Superior temporal gyrus (tissue), 1 donor: ENCODE measurements at regions not wholly inside any gene's neighbourhood (a gene's known extent, or its start where the extent isn't known, plus 50 kb on each side); places are given as distances from the start of the nearest gene placed in this dataset.

Source experiments
- DNase-seq: peaks from one replicate; pipeline ENCODE4 v3.0.0-alpha.2; 2016; ENCODE audit errors: extremely low spot score

DNA sequence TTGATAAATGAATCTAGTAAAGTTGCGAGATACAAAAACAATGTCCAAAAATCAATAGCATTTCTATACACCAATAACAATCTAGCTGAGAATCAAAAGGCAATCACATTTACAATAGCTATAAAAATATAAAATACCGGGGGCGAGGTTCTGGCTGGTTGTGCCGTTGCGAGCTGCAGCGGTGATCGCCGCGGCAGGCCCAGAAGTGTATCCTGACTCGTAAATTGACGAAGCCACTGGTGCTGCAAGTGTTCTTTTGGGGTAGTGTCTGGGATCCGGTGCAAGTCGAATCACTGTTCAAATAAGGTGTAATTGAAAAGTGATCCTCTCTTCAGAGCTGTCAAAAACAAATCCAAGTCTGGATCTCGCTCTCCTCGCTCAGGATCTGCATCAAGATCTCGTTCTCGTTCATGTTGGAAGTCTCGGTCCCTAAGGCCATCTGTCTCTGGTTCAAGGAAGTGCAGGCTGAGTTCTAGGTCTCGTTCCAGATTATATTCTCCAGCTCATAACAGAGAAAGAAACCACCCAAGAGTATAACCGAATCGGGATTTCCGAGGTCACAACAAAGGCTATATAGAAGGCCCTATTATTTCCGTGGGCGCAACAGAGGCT lies 80.1 kb upstream of the STT3B start:
- no peak for DNase-seq

DNA sequence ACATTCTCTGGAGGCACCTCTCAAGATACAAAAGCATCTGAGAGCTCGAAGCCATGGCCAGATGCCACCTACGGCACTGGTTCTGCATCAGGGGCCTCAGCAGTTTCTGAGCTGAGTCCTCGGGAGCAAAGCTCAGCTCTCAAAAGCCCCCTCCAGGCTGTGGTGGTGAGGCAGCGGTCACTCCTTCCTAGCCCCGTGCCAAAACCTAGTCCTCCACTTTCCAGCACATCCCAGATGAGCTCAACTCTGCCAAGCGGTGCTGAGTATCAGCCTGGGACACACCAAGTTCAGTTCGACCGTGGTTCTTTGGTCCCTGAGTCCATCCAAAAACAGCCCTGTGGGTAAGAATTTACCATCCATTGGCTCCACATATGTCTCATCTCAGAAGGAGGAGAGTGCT lies 79.3 kb upstream of the STT3B start:
- no peak for DNase-seq

DNA sequence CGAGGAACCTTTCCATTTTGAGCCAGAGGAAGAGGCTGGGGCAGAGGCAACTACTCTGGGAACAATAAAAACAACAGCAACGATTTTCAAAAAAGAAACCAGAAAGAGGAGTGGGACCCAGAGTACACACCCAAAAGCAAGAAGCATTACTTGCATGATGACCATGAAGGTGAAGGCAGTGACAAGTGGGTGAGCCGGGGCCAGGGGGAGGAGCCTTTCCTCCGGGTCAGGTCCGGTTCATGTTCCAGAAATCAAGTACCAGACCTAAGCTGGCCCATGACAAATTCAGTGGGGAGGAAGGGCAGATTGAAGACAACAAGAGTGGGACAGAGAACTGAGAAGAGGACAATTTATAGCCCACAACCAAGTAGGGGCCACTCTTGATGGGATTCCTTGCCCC lies 77.2 kb upstream of the STT3B start:
- no peak for DNase-seq

DNA sequence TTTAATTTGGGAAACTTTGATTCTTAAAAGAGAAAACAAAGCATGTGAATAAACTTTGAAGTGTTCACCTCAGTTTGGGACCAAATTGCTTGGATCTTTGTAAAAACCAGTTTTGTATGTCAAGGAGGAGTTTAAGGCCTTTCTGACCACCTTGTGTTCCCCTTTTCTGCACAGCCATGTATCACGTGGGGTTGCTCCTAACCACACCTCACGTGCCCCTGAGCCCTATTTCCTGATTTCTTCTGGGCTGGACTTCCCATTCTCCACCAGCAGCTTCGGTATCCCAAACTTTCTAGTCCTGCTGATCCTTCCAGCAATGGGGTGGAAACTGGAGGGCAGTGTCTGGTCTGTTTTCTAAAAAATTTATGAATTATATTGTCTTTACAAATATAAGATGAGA lies 76.4 kb upstream of the STT3B start:
- no peak for DNase-seq

DNA sequence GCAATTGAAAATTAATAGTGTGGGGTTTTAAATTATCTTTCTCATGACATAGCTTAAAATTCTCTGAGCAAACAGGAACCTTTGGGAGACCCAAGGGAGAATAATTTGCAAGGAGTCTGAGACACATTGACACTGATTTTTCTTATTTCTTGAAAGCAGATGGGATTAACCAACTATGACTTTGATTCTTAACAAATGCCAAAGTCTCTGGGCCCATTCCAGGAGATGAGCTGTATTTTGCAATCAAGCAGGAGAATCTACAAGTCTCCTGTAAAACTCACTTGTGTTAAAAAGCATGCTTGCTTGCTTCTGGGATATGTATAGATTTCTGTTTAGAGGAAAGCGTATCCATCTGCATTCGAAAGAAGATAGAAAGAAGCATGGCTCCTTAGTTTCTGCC lies 71.3 kb upstream of the STT3B start:
- no peak for DNase-seq

DNA sequence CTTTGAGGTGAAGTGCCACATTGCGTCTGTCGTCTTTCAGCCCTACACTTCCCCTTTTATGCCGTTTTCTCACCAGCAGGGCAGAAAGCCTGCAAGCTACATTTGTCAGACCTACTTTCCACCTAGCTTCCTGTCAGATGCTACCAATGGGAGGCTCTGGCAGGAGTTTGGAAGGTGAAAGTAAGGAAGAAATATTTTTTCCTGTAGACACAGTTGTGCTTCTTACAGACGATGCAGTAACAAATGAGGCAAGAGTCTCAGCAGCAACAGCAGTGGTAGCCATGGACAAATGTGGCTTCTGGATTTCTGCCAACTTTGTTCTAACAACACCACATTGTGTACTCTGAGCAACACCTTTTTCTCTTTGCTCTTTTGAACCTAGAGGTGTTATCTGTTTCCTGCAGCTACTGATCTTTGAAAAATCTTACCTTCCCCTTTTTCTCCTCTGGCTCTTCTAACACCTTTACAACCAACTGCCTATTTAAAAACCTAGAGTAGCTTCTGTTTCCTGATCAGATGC lies 70.6 kb upstream of the STT3B start:
- no peak for DNase-seq

DNA sequence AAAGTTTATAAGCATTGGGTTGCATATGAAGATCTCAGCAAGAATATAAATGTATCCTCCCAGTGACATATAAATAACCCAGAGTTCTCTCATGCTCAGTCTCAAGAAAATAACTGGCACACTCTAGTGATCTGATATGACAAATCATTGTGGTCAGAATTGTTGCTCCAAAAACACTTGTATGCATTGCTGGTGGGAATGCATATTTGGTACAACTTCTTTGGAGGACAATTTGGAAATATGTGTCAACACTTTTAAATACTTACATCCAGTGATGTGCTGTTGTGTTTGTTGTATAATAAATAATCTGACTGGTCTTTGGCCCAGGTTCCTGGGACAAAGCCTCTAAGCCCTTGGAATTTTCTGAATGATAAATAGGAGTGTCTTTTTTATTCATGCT lies 66.7 kb upstream of the STT3B start:
- no peak for DNase-seq

DNA sequence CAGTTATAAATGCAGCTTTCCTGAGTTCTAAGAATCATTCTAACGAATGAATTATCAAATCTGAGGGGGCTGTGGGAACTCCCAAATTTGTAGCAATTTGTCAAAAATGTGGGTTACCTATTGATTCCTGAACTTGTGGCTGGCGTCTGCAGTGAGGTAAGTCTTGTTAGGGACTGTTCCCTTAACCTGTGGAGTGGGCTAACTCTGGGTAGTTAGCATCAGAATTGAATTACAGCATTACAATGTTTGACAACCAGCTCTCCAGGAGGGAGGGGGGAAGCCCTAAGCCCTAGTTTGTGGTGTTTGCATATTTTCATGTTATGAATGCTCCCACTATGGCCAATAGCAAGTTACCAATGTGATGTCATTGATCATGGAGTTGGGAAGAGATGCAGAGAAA lies 65.9 kb upstream of the STT3B start:
- DNase-seq: no peak

DNA sequence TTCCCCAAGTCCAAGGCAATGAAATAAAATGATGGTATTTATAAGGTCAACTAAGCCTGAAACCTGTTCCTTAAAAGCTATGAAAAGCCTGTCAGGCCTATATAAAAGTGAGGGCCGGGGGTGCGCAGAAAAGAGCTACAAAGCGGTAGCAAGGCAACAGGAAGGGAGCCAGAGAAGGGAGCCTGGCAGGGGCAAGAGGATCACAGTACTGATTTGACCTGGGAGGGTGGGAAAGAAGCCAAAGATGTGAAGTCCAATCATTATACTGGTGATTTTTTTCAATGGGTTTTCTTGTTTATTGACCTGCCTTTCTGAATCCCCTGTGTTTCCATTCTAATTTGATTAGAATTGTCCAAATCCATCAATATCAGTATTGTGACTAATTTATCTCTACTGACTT lies 64.3 kb upstream of the STT3B start:
- no peak for DNase-seq

DNA sequence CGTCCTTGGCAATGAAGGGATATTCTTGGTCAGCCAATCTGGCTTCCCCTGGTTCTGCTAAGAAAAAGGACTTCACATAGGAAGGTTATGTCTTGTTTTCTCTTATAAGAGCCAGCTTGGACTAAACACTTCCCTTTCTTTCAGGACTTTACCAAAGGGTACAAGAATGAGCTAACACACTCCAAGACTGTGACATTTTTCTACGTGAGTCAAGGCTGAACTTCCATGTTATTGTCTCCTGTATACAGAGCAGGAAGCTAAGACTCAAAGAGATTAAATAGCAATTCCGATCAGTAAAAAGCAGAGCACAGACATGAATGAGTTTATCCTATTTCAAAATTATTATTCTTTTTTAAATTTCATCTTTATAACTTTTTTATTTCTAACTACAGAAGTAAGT lies 63.3 kb upstream of the STT3B start:
- DNase-seq: no peak

DNA sequence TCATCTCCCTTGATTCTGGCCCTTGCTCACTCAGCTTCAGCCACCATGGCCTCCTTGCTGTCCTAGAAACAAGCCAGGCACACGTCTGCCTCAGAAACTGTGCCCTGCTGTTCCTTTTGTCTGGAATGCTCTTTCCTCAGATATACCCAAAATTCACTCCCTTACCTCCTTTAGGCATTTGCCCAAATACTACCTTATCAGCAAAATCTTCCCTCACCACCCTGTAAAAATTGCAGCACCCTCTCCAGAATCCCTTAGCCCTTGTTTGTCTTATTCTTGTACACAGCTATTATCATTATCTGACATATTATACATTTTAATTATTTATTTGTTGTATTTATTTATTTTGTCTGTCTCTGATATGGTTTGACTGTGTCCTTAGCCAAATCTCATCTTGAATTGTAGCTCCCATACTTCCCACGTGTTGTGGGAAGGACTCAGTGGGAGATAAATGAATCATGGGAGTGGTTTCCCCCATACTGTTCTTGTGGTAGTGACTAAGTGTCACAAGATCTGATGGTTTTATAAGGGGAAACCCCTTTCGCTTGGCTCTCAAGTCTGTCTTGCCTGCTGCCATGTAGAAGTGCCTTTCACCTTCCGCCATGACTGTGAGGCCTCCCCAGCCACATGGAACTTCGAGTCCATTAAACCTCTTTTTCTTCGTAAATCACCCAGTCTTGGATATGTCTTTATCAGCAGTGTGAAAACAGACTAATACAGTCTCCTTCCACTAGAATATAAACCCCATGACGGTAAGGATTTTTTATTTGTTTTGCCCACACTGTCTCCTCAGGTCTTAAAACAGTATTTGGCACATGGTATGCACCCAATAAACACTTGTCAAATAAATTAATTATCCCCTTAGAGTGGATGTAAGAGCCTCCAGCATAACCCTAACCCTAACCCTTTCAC lies 60.0 kb upstream of the STT3B start:
- DNase-seq: no peak

DNA sequence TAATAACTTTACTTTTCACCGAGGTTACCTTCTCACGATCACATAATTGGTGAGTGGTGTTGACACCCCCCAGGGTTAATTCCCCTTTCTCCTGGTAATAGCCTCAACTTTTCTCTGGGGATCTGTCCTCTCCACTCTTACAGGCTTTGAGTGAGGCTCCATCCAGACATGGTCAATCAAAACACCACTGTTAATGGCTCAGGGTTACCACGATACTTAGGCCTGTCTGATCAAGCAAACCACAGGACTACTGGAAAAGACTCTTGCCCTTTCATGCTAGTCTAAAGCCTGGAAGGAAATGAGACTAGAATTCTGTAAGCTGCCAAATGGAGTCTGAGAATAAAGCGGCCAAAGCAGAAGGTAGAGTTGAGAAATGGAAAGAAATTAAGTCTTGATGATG lies 56.5 kb upstream of the STT3B start:
- DNase-seq: no peak

DNA sequence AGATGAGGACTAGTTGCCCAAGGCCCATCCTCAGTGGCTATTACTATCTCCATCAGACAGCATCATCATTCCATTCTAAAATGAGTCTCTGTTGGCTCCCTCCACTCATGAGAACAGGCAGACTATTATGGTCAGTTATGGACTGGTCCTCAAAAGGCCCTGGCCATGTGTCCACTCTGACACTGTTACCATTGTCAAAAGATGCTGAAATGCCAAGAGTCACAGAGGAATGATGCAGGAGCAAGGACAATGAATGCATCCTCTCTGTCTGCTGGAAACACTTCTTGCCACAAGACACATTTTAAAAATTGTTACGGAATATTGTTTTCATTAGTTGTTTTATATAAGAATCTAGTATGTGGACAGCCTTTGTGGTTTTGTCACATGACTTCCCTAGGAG lies 53.3 kb upstream of the STT3B start:
- no peak for DNase-seq

DNA sequence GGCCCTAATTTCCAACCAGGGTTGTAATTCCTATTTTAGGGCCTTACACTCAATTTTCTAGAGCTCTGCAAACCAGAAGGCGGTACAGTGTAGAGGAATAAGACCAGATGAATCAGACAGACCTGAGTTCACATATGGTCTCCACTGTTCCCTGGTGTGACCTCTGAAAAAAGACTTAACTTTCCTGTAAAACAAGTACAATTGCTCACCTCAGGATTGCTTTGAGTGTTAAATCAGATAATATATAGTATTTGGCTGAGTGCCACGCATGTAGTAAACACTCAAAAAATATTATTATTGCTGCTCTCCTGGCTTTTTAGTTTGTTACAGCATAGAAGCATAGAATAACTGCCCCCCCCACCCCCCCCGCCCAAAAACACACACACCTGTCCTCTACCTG lies 51.0 kb upstream of the STT3B start:
- DNase-seq: no peak

DNA sequence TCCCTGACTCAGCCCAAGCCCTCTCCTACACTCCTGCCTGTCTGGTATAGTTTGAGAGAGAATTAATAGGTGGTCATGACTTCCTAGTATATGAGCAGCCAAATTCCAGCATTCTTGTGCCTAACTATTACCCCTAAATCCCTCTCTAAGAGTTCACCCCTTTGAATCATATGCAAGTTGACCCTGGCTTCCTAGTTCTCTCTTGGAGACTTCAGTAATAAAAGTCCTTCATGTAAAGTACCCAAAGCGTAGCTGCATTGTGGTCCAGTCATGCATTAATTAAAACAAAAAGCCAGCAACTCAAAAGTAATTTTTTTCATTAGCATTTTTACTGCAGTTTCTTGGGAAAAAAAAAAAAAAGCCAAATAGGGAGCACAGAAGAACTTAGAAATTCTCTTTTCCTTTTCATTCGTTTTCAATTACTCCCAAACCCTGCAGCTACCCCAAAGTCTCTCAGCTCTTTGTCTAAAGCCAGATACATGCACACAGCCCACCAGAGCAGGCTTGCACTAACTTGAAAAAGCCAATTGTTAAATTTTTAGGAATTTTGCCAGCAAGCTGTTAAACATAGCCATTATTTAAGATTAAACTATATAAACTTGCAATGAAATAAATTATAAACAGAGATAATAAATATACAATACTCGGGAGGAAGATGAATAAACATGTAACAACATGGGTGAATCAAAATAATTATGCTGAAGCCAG lies 50.1 kb upstream of the STT3B start:
- DNase-seq: no peak
